ENCODE measurements at regions not wholly inside any gene's neighbourhood (a gene's known extent, or its start where the extent isn't known, plus 50 kb on each side); places are given as distances from the start of the nearest gene placed in this dataset.
"Not testable (repeated sequence)": the region's sequence is repeated elsewhere in the genome, so short reads cannot be mapped to it uniquely, and the experiment has no call there.

- no peaks in the 10 kb centered on the region for H3K27me3 Mint-ChIP-seq (ENCODE audit: low read depth)
- peaks cover 4% of the 10 kb centered on the region for H3K9me3 Mint-ChIP-seq
- no peak for DNase-seq (ENCODE audit: low read depth, low spot score)
- H3K4me3 Mint-ChIP-seq = no peak overlapping the region
- H3K4me1 Mint-ChIP-seq = no peaks in the 10 kb centered on the region
- no peak for TF ChIP-seq CTCF (conservative IDR thresholded peaks at IDR 0.05)
- H3K27ac Mint-ChIP-seq (ENCODE audit: unreplicated experiment) = no peak overlapping the region
- no peaks in the 10 kb centered on the region for H3K36me3 Mint-ChIP-seq (ENCODE audit: low read depth)
Observed at GRCh38 chr3:5917932-5918331, 730.4 kb downstream of the EDEM1 start.

- no peak for TF ChIP-seq CTCF (conservative IDR thresholded peaks at IDR 0.05)
- Mint-ChIP-seq H3K27me3 (ENCODE audit: low read depth) (no peaks in the 10 kb centered on the region), H3K9me3 (peaks cover 4% of the 10 kb centered on the region)
Observed at GRCh38 chr3:5918626-5919025, 731.1 kb downstream of the EDEM1 start.

GRCh38 chr3:5929027-5929426 is 741.5 kb downstream of the EDEM1 start:
- H3K4me1 Mint-ChIP-seq = no peaks in the 10 kb centered on the region
- no peak overlapping the region for H3K4me3 Mint-ChIP-seq
- TF ChIP-seq CTCF (conservative IDR thresholded peaks at IDR 0.05) = no peak
- no peaks in the 10 kb centered on the region for H3K36me3 Mint-ChIP-seq (ENCODE audit: low read depth)
- no peaks in the 10 kb centered on the region for H3K9me3 Mint-ChIP-seq
- DNase-seq (ENCODE audit: low read depth, low spot score) = no peak
- no peak overlapping the region for H3K27ac Mint-ChIP-seq (ENCODE audit: unreplicated experiment)
- H3K27me3 Mint-ChIP-seq (ENCODE audit: low read depth) = no peaks in the 10 kb centered on the region

More at GRCh38 chr3:5918626-5919025, 731.1 kb downstream of the EDEM1 start:
- H3K4me1 Mint-ChIP-seq = no peaks in the 10 kb centered on the region
- no peak for DNase-seq (ENCODE audit: low read depth, low spot score)
- H3K4me3 Mint-ChIP-seq = no peak overlapping the region
- no peaks in the 10 kb centered on the region for H3K36me3 Mint-ChIP-seq (ENCODE audit: low read depth)
- no peak overlapping the region for H3K27ac Mint-ChIP-seq (ENCODE audit: unreplicated experiment)

- H3K36me3 Mint-ChIP-seq (ENCODE audit: low read depth); H3K27me3 Mint-ChIP-seq (ENCODE audit: low read depth); DNase-seq (ENCODE audit: low read depth, low spot score); H3K9me3 Mint-ChIP-seq; H3K27ac Mint-ChIP-seq (ENCODE audit: unreplicated experiment); H3K4me3 Mint-ChIP-seq; H3K4me1 Mint-ChIP-seq: not testable (repeated sequence)
Observed at GRCh38 chr3:5944061-5944460, 756.6 kb downstream of the EDEM1 start.

GRCh38 chr3:5948084-5948483 is 760.6 kb downstream of the EDEM1 start:
- no peak for DNase-seq (ENCODE audit: low read depth, low spot score)
- Mint-ChIP-seq H3K9me3 (no peaks in the 10 kb centered on the region), H3K4me1 (no peaks in the 10 kb centered on the region), H3K4me3 (no peak overlapping the region), H3K27ac (ENCODE audit: unreplicated experiment) (no peak overlapping the region), H3K36me3 (ENCODE audit: low read depth) (no peaks in the 10 kb centered on the region), H3K27me3 (ENCODE audit: low read depth) (no peaks in the 10 kb centered on the region)
- TF ChIP-seq CTCF (conservative IDR thresholded peaks at IDR 0.05) = no peak

GRCh38 chr3:5951026-5951425 is 763.5 kb downstream of the EDEM1 start:
- Mint-ChIP-seq H3K27me3 (ENCODE audit: low read depth) (no peaks in the 10 kb centered on the region), H3K27ac (ENCODE audit: unreplicated experiment) (no peak overlapping the region), H3K4me1 (no peaks in the 10 kb centered on the region), H3K4me3 (no peak overlapping the region), H3K9me3 (no peaks in the 10 kb centered on the region), H3K36me3 (ENCODE audit: low read depth) (no peaks in the 10 kb centered on the region)
- TF ChIP-seq CTCF (conservative IDR thresholded peaks at IDR 0.05) = no peak
- DNase-seq (ENCODE audit: low read depth, low spot score) = no peak

Measured in neural crest cell (in vitro differentiated cells).